AG09309 (cell line): ENCODE measurements at regions not wholly inside any gene's neighbourhood (a gene's known extent, or its start where the extent isn't known, plus 50 kb on each side); places are given as distances from the start of the nearest gene placed in this dataset.

ENCODE experiments used
- DNase-seq: peaks from one replicate; pipeline ENCODE4 v3.0.0-alpha.2; 2010; ENCODE audit warnings: low read depth
- H3K4me3 ChIP-seq: 2 replicates; pipeline ENCODE4 v1.5.1; 2011; ENCODE audit warnings: mild to moderate bottlenecking, low read depth, low read length, moderate library complexity; ENCODE audit not compliant: control insufficient read depth
- TF ChIP-seq, protein P1 (sequence below): IDR thresholded peaks from 2 replicates; pipeline ENCODE4 v1.5.1; 2011; ENCODE audit warnings: mild to moderate bottlenecking, low read depth, low read length, inconsistent platforms; ENCODE audit not compliant: insufficient read depth, control insufficient read depth; ENCODE audit errors: missing control alignments

DNA sequence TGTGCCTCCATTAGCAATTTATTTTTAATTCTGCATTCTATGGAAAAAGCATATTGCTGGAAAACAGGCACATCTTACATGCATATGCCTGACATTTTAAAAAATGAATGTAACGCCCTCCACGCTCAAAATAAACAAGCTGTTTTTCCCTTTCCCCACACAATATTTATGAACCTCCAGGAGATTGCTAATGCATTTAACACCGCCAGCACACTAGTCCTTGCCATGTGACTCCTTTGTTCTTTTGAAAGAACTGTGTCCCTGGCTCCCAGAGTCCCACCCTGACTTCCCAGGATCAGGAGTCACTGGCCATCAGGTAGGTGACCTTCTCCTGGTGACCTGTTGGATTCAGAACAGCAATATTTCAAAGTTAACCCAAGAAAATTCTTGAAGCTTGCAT lies 571.2 kb upstream of the CFAP20DC start:
- TF ChIP-seq, protein P1, sequence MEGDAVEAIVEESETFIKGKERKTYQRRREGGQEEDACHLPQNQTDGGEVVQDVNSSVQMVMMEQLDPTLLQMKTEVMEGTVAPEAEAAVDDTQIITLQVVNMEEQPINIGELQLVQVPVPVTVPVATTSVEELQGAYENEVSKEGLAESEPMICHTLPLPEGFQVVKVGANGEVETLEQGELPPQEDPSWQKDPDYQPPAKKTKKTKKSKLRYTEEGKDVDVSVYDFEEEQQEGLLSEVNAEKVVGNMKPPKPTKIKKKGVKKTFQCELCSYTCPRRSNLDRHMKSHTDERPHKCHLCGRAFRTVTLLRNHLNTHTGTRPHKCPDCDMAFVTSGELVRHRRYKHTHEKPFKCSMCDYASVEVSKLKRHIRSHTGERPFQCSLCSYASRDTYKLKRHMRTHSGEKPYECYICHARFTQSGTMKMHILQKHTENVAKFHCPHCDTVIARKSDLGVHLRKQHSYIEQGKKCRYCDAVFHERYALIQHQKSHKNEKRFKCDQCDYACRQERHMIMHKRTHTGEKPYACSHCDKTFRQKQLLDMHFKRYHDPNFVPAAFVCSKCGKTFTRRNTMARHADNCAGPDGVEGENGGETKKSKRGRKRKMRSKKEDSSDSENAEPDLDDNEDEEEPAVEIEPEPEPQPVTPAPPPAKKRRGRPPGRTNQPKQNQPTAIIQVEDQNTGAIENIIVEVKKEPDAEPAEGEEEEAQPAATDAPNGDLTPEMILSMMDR, result no peak
- no peak overlapping the region for H3K4me3 ChIP-seq
- DNase-seq, result no peak

DNA sequence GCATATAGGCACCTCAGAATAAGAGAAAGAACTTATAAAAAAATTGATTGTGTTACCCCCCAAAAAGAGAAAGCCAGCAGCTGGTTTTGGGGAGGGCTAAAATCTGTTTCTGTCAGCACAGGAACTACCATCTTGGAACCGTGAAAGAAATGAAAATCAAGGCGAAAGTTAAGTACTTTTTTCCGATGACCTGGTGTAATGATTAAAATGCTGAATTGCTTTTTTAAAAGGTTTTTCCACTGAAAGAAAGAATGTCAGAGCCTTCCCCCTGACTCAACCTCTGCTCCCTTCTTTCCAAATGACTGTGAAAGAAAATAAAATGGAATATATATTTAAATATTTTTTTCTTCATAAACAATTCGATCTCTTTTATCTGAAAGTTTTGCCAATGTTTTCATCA lies 570.5 kb upstream of the CFAP20DC start:
- H3K4me3 ChIP-seq, result no peak overlapping the region
- TF ChIP-seq, protein P1, result no peak
- DNase-seq, result no peak

DNA sequence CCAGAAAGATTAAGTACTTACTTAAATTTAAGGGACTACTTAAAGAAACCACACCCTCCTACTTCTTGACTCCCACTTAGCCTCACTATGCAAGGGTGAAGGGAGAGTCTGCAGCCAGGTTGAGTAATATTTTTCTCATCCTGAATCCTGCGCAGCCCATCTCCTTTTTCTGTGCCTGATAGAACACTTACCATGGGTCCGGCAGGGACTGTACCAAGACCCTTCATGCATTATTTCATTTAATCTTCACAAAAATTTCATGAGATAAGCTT lies 562.6 kb upstream of the CFAP20DC start:
- DNase-seq, result no peak
- no peak overlapping the region for H3K4me3 ChIP-seq
- TF ChIP-seq, protein P1, result no peak

DNA sequence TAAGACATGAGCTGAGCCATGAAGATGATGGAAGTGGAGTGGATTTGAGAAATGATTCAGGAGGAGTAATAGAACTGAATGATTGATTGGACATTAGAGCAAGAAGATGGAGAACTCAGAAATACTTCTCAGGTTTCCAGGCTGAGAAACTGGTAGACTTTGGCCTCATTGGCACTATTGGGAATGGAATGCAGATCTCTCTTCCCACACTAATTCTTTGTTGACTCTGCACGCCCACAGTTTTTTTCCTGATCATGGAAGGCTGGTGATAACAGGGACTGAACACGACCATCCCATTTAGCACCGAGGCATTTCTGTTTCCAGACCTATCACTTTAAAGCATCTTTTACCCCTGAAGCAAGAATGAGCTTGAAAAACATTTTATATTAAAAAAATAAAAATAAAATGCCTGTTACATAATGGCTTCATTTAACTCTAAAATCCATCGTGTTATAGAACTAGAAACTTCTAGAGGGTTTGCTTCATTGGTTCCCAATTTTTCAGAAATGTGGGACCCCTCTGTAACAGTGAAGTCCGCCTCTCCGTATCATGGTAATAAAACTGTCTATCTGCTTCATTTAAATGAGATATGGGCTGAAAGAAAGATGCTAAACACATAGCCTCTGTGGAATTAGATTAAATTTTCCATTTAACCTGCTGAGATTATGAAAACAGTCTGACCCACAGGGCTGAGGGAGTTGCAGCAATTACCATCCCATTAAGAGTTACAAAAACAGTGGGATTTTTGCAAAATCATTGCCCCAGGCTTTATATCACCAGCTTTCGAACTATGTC lies 562.0 kb upstream of the CFAP20DC start:
- H3K4me3 ChIP-seq, result no peak overlapping the region
- no peak for DNase-seq
- TF ChIP-seq, protein P1, result no peak

DNA sequence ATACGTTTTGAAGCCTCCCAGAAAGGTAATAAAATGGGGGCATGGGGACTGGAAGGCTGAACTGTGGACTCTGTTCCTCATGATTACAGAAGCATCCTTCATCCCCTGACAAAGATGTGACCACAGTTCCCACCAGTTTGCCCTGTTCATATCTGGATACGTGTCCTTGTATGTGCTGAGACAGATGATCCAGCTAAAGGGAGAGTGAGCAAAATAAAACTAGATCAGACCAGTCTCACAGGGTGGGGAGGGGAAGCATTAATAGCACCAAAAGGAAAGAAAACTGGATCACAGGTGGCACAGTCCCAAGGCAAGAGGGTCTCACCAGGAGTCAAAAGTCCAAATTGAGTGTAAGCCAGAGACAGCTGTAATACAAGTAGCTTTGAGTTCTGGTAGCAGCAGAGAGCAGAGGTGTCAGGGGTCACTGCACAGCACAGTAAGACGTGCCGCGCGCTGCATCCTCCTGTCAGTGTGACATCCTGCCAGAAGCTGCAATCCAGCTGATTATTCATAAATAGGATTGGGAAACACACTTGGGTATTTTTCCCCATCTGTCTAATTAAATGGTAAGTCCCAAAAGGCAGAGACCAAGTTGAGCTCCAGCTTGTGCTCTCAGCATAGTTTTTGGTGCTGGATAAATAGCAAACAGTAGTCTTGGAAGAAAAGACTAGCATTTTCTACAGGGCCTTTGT lies 560.0 kb upstream of the CFAP20DC start:
- DNase-seq, result no peak
- no peak overlapping the region for H3K4me3 ChIP-seq

DNA sequence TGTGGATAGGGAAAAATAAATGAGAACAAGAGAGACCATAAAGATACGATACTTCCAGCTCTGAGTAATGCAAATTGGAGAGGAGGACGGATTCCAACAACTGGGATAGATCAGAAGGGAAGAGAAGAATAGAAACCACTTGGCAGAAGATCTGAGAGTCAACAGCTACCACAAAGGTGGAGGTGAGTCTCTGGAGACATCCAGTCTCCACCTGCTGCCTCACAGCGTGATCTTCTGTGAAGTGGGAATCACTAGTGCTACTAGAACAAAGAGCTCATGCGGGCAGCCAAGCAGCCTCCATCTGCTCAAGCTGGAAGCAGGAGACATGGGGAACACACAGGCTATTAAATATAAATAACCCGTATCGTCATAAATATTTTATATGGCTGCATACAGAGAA lies 558.5 kb upstream of the CFAP20DC start:
- DNase-seq, result no peak
- no peak overlapping the region for H3K4me3 ChIP-seq
- TF ChIP-seq, protein P1, result no peak

More for the DNA sequence above, 560.0 kb upstream of the CFAP20DC start:
- TF ChIP-seq, protein P1, result no peak
